Keratinocyte (primary cell): ENCODE measurements at regions not wholly inside any gene's neighbourhood (a gene's known extent, or its start where the extent isn't known, plus 50 kb on each side); places are given as distances from the start of the nearest gene placed in this dataset.

Experiments used
- CTCF ChIP-seq, 3 experiments: IDR thresholded peaks in 1 of 3; conservative IDR thresholded peaks in 1 of 3; optimal IDR thresholded peaks in 1 of 3; 2 replicates in 2 of 3; 3 replicates in 1 of 3; pipeline versions ENCODE3 to v1.5.1; 2011; ENCODE audit warnings: low read length in 3 of 3, mild to moderate bottlenecking in 3 of 3, moderate library complexity in 2 of 3, control low read depth in 1 of 3, inconsistent platforms in 1 of 3; ENCODE audit not compliant: insufficient read depth in 2 of 3; ENCODE audit errors: extremely low read depth in 1 of 3
- EZH2 ChIP-seq: IDR thresholded peaks from one replicate; pipeline ENCODE4 v1.6.1; 2012; ENCODE audit warnings: inconsistent platforms, mild to moderate bottlenecking, low read length, moderate library complexity

DNA sequence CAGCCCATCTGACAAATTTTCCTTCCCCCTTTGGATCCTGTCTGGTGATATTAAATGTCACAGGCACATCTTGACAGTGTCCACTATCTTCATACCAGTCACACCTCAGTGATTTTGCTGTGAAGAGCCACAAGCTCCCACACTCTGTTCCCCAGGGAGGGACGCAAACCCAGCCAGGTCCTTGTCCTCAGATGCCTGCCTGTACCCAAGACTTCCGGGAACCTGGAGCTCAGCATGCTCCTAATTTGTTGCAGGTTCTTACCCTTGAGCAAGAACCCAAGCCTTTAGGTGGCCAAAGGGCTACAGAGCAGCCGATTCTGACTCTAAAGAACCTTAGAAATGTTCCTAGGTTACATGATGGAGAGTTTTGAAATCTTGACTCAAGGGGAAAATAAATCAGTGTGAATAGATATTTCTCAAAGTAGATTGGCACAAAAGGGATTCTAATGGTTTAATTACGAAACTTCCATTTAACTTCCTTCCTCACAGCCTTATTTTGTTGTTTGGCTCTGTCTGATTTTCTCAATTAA lies 66.2 kb upstream of the MTHFD1L start:
- TF ChIP-seq CTCF (optimal IDR thresholded peaks at IDR 0.05 in 1 of 3, IDR thresholded peaks at IDR 0.05 in 1 of 3, conservative IDR thresholded peaks at IDR 0.05 in 1 of 3; ENCODE audit: extremely low read depth in 1 of 3, insufficient read depth in 2 of 3, low read length in 3 of 3) (no peak), EZH2 (no peak)
